Skin epidermis (tissue), 12 donors: ENCODE measurements at regions not wholly inside any gene's neighbourhood (a gene's known extent, or its start where the extent isn't known, plus 50 kb on each side); places are given as distances from the start of the nearest gene placed in this dataset.

Experiments
- H3K27ac ChIP-seq, 21 experiments: fragments of 200-600 bp; sonication (generic) in 11 of 21; one replicate each; pipeline ENCODE4 v1.5.0; 2020; ENCODE audit warnings: mild to moderate bottlenecking in 3 of 21, inconsistent platforms in 2 of 21, moderate library complexity in 2 of 21
- H3K4me3 ChIP-seq, 7 experiments: fragments of 200-600 bp; sonication (generic) in 2 of 7; one replicate each; pipeline ENCODE4 v1.5.0; 2020; ENCODE audit warnings: inconsistent platforms in 2 of 7, mild to moderate bottlenecking in 2 of 7, moderate library complexity in 1 of 7

- H3K27ac ChIP-seq = no peak overlapping the region
- H3K4me3 ChIP-seq = no peak overlapping the region
These were observed 155.6 kb upstream of the NCAM1 start for GRCh38 chr11:112805658-112806057.

GRCh38 chr11:112806256-112806655 is 155.0 kb upstream of the NCAM1 start:
- H3K4me3 ChIP-seq = no peak overlapping the region
- no peak overlapping the region for H3K27ac ChIP-seq

DNA sequence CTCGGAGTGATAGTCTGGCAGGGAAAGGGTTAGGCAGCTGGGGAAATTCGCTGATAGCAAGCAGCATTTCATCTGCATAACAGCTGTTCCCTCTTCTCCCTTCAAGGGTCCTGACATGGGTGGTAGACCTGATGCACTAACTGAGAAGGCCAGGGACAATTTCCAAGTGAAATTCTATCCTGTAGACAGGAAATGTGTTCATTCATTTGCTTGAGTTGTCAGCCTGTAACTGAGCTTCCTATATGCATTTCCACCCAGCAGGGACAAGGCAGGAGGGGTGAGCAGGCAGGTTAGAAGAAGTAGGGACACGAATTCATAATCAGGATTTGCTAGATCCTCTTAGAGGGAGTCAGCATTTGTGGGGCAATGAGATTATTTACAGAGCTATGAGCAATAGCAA is 154.3 kb upstream of the NCAM1 start:
- H3K27ac ChIP-seq = no peak overlapping the region
- no peak overlapping the region for H3K4me3 ChIP-seq

DNA sequence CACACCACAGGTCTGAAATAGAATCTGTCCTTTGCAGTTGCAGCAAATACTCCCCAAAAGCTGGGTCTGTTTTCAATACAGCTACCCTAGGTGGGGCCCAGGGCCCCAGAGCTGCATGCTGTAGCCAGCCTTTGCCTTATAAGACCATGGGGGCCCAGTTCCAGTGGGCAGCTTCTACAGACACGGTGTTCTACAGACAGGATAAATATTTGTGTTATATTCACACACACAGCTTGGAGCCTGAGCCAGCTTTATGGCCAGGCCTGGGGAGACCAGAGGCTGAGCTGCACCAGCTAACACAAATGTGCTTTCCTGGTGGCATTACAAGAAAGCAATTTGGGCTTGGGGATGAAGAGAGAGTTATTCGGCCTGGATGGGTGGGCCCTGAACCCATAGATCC is 151.8 kb upstream of the NCAM1 start:
- no peak overlapping the region for H3K4me3 ChIP-seq
- H3K27ac ChIP-seq = no peak overlapping the region

GRCh38 chr11:112810951-112811350 is 150.3 kb upstream of the NCAM1 start:
- no peak overlapping the region for H3K4me3 ChIP-seq
- no peak overlapping the region for H3K27ac ChIP-seq

DNA sequence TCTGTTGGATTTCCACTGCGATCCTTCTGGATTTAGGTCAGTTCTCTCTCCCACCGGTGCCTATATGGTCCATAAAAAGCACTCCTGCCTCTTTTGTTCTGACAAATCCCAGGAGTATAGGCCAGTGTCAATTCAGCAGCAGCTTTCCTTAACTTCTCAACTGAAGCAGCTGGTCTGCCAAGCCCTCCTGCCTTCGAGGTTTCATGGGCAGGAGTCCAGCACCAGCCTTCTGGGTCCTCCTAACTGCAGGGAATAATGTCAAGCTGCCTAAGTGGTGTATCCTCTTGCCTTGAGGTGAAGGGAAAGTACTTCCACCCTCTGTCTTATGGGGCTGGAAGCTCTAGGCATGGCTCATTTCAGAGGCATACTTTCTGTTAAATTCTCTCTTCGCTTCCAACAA is 149.4 kb upstream of the NCAM1 start:
- Histone ChIP-seq H3K4me3 (no peak overlapping the region), H3K27ac (no peak overlapping the region)

DNA sequence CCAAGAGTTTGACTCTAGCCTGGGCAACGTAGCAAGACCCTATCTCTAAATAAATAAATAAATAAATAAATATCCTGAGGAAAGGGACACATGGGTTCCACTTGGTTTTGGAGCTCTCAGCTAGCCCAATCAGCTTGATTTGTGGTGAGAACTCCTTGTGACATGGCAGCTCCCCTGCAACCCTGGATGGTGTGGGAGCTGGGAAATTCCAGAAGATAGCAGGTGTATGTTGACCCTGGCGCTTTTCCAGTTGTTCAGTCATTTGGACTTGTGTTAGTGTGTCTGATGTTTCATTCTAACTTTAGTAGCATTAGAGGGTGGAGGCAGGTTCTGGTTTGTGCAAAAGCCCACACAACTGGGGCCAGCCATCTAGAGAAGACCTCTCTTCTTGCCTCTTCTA is 148.5 kb upstream of the NCAM1 start:
- Histone ChIP-seq H3K4me3 (no peak overlapping the region), H3K27ac (no peak overlapping the region)

DNA sequence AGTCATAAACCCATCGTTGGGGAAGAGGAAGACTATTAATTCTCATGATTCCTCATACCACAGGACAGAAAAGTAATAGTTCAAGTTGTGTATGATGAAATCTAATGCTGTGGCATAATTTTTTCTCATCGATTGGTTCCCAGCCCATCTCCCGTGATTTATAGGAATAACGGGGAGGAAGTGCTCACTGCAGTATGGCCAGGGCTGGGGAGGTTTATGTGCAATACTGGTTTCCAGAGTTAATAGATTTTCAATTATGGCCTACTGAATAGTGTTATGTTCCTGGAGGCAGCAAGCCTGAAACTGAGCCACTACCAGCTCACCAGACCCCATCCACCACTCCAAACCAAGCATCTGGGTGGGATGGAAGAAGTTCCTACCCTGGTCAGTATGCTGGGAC is 147.1 kb upstream of the NCAM1 start:
- no peak overlapping the region for H3K4me3 ChIP-seq
- no peak overlapping the region for H3K27ac ChIP-seq

DNA sequence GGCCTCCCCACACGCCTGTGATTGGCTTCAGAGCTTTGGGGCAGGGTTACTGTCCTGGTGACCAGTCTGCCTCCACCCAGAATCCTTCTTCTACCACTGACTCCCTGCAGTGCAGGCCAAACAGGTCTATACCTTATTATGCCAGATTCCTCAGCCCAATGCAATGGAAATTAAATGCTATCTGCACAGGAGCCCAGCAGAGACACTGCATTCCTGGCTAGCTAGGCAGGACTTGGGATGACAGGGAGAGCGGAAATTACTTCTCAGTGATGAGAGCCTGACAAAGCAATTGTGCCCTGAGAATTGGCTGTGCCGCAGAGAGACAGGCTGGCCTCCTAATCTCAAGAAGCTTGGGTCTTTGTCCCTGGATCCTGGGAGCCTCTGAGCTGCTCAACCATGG is 143.8 kb upstream of the NCAM1 start:
- no peak overlapping the region for H3K27ac ChIP-seq
- no peak overlapping the region for H3K4me3 ChIP-seq

GRCh38 chr11:112822478-112823274 is 138.5 kb upstream of the NCAM1 start:
- H3K27ac ChIP-seq = no peak overlapping the region
- H3K4me3 ChIP-seq = no peak overlapping the region

DNA sequence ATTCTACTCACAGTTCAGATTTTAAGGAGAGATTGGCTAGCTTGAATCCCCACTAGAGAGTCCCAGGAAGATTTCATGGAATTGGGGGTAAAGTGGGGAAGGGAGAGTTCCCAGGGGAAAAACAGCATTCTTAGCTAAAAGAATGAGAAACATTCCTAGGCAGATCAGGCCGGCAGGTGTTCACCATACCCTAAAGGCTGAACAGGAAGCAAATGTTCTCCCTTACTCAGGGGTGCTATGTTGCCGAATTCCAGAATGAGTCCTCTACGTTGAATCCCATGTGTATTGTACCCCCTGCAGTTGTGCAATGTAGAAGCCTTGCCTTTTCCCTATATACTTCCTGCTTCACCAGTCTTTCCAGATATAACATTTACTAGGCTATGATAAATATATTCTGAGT is 135.2 kb upstream of the NCAM1 start:
- no peak overlapping the region for H3K4me3 ChIP-seq
- H3K27ac ChIP-seq = no peak overlapping the region

GRCh38 chr11:112826788-112827187 is 134.4 kb upstream of the NCAM1 start:
- Histone ChIP-seq H3K27ac (no peak overlapping the region), H3K4me3 (no peak overlapping the region)

DNA sequence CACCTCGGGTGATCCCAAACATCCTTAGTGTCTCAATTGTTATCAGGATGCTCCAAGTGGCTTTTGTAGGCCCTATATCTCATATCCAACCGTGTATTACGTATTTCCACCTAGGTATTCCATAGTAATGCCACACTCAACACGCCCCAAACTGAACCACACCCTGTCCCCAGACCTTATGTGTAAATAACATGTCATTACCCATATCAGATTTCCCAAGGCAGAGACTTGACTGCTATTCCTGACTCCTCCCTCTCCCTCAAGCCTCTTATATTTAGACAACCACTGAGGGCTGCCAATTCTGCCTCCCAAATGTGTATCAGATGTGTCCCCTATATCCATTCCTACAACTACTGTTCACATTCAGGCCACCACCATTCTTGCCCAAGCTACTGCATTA is 132.8 kb upstream of the NCAM1 start:
- Histone ChIP-seq H3K4me3 (no peak overlapping the region), H3K27ac (no peak overlapping the region)

- Histone ChIP-seq H3K27ac (no peak overlapping the region), H3K4me3 (no peak overlapping the region)
These were observed 131.1 kb upstream of the NCAM1 start for GRCh38 chr11:112829971-112830654.

DNA sequence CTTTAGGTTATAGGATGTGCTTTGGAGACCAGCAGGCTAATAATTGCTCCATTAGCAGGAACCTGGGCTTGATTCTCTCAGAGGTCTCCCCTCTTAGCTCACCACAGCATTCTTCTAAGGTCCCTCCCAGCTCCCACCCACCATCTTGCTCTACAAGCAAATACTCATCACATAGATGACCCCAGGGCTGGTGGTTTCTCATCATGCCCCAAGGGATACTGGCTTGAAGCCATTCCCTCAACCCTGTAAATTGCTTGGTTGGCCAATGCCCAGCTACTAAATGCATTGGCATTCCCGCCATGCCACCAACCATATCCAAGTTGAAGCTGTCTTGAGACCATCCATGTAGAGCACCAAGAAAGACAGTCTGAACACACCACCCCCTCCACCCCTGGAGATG is 130.2 kb upstream of the NCAM1 start:
- H3K4me3 ChIP-seq = no peak overlapping the region
- no peak overlapping the region for H3K27ac ChIP-seq

- Histone ChIP-seq H3K4me3 (no peak overlapping the region), H3K27ac (no peak overlapping the region)
These were observed 129.1 kb upstream of the NCAM1 start for GRCh38 chr11:112831969-112832766.

DNA sequence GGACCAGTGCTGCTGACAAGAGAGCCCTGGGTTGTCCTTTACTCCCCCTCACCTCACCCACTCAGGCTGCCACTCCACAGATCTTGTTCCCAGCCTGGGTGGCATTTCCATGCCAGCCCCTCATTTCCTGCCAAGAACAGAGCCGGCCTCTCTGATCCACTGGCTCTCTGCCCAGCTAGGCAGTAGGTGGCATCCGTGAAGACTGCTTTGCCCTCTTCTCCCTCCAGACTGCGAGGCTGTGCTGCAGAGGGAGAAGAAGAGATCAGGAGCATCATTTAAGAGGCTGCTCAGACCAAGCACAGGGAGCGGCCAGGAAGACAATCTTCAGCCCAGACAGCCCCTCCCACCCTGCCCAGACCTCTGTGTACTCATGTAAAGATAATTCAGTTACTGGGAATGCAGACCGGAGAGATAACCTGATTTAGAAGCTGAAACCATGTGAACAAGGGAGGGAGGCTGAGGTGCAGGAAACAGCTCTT is 126.9 kb upstream of the NCAM1 start:
- H3K27ac ChIP-seq = no peak overlapping the region

DNA sequence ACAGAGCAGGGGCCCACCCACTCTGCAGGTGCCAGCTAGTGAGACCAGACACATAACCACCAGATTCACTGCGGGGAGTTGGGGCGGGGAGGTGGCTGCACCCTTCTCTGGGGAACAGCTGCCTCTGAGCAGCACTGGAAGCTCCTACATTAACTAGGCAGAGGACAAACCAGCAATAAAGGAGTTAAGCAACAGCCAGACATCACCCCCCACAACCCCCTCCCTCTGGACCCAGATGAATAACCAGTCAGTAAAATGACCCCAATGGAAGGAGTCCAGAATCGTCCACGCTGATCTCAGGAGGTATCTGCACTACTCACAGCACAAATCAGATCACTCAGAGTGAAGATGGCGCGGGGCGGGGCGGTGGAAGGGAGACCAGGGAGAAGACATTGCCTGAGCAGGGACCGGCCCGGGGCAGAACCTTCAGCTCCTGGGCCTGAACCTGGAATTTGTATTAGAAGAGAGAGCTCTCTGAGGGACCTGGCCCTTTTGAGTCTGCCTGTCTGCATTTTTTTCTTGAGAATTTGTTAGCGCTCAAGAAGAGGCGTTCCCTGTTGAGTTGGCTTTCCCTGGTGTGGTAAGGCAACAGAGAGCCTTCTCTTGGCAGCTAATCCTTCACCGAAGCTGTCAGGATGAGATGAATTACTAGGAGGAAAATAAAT is 125.5 kb upstream of the NCAM1 start:
- no peak overlapping the region for H3K27ac ChIP-seq

More for the DNA sequence above, 126.9 kb upstream of the NCAM1 start:
- no peak overlapping the region for H3K4me3 ChIP-seq

DNA sequence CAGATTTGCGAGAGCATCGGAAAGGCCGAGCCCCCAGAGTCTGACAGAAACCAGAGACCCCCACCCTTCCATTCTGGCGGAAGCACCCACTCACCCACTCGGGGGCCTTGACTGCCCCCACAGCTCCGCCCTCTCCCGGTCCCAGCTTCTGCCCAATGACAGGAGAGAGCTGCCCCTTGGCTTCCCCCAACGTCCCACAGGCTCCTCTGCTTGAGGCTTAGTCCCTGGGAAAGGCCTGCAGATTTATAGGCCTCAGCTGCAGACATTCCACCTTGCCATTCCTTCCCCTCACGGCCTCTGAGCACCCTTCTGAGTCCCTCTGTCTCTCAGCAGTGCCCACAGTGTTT is 125.0 kb upstream of the NCAM1 start:
- Histone ChIP-seq H3K27ac (no peak overlapping the region), H3K4me3 (no peak overlapping the region)

More for the DNA sequence above, 125.5 kb upstream of the NCAM1 start:
- H3K4me3 ChIP-seq = no peak overlapping the region

GRCh38 chr11:112837162-112837826 is 123.9 kb upstream of the NCAM1 start:
- Histone ChIP-seq H3K27ac (no peak overlapping the region), H3K4me3 (no peak overlapping the region)
